Neural crest cell (in vitro differentiated cells): ENCODE measurements at regions not wholly inside any gene's neighbourhood (a gene's known extent, or its start where the extent isn't known, plus 50 kb on each side); places are given as distances from the start of the nearest gene placed in this dataset.

Experiments
- DNase-seq: peaks from one replicate; pipeline ENCODE4 v3.0.0; 2021; ENCODE audit warnings: low read depth, mixed read lengths, low spot score
- H3K27ac Mint-ChIP-seq: one replicate; pipeline ENCODE4 v1.8.0; 2021; ENCODE audit warnings: mild to moderate bottlenecking, mixed read lengths; ENCODE audit not compliant: unreplicated experiment
- H3K27me3 Mint-ChIP-seq: 2 replicates; pipeline ENCODE4 v1.8.0; 2021; ENCODE audit warnings: low read depth, mild to moderate bottlenecking, mixed read lengths
- H3K36me3 Mint-ChIP-seq: 2 replicates; pipeline ENCODE4 v1.8.0; 2021; ENCODE audit warnings: low read depth, mild to moderate bottlenecking, mixed read lengths
- H3K4me1 Mint-ChIP-seq: 2 replicates; pipeline ENCODE4 v1.8.0; 2021; ENCODE audit warnings: mixed read lengths
- H3K4me3 Mint-ChIP-seq: one replicate; pipeline ENCODE4 v1.8.0; 2021; ENCODE audit warnings: mild to moderate bottlenecking, mixed read lengths
- H3K9me3 Mint-ChIP-seq: 2 replicates; pipeline ENCODE4 v1.8.0; 2021; ENCODE audit warnings: mixed read lengths
- TF ChIP-seq, protein P1 (sequence below): fragments of 200-600 bp; sonication (generic); conservative IDR thresholded peaks from 2 replicates; pipeline ENCODE4 v1.5.0; 2021; ENCODE audit warnings: antibody characterized with exemption, mild to moderate bottlenecking

DNA sequence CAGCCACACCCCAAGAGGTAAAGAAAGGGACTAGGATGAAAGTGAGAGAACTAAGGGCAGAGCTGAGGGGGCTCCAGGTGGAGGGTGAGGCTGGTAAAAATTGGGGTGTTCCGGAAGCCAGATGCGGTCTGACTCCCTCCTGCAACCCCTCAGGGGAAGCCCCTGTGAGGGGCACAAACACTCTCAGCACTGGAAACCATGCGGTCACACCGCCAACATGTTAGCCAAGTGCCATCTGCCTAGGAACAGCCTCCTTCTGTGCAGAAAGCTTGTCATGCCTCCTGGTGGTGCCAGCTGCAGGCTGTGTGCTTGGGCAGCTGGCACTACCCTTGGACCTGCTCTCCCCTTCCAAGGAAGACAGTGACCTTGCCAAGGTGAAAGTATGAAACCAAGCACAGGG, 83.5 kb upstream of the RPL38 start:
- Mint-ChIP-seq H3K27ac (no peak overlapping the region), H3K4me1 (peaks cover 47% of the 10 kb centered on the region), H3K4me3 (no peak overlapping the region), H3K9me3 (peaks cover 6% of the 10 kb centered on the region), H3K27me3 (peaks cover 25% of the 10 kb centered on the region), H3K36me3 (no peaks in the 10 kb centered on the region)
- TF ChIP-seq, protein P1, sequence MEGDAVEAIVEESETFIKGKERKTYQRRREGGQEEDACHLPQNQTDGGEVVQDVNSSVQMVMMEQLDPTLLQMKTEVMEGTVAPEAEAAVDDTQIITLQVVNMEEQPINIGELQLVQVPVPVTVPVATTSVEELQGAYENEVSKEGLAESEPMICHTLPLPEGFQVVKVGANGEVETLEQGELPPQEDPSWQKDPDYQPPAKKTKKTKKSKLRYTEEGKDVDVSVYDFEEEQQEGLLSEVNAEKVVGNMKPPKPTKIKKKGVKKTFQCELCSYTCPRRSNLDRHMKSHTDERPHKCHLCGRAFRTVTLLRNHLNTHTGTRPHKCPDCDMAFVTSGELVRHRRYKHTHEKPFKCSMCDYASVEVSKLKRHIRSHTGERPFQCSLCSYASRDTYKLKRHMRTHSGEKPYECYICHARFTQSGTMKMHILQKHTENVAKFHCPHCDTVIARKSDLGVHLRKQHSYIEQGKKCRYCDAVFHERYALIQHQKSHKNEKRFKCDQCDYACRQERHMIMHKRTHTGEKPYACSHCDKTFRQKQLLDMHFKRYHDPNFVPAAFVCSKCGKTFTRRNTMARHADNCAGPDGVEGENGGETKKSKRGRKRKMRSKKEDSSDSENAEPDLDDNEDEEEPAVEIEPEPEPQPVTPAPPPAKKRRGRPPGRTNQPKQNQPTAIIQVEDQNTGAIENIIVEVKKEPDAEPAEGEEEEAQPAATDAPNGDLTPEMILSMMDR, result no peak
- no peak for DNase-seq

DNA sequence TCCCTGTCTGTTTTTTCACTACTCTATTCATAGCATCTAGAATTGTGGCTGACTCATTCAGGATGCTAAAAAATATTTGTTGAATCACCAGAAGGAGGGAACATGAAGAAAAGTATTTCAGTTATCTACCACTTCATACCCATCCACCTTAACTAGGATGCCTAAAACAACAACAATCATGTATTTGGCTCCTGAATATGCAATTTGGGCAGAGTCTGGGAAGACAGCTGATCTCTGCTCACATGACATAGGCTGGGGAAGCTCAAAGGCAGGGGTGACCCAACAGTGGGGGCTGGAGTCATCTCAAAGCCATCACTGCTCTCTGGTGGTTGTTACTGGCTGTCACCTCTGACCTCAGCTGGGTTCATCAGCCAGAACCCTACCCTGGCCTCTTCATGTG, 80.1 kb upstream of the RPL38 start:
- Mint-ChIP-seq H3K36me3 (no peaks in the 10 kb centered on the region), H3K9me3 (peaks cover 6% of the 10 kb centered on the region), H3K27me3 (no peaks in the 10 kb centered on the region), H3K4me3 (no peak overlapping the region), H3K4me1 (peaks cover 26% of the 10 kb centered on the region), H3K27ac (no peak overlapping the region)
- TF ChIP-seq, protein P1, result no peak
- DNase-seq, result no peak

DNA sequence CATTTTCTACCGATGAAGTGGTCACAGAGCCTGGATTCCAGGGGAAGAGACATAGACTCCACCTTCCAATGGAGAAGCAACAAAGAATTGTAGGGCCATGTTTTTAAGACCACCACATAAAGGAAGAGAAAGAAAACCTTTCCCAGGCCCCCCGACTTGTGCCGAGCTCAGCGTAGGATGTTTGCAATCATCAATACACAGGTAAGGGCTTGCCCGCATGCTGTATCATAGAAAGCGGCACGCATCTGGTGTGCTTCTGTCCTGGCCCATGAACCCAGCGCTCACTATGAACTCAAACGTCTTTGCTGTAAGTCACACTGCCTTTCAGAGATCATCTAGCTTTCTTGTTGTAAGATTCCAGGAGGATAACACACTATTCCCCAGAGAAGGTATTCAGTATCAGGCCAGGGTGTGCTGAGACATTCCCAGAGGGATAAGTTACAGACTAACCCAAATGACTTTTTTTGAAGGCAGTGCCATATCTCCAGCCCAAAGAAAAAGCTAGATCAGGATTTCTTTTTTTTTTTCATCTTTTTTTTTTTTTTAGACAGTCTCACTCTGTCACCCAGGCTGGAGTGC, 79.5 kb upstream of the RPL38 start:
- Mint-ChIP-seq H3K27ac (no peak overlapping the region), H3K36me3 (no peaks in the 10 kb centered on the region), H3K4me3 (no peak overlapping the region), H3K9me3 (peaks cover 6% of the 10 kb centered on the region), H3K27me3 (no peaks in the 10 kb centered on the region), H3K4me1 (peaks cover 20% of the 10 kb centered on the region)
- TF ChIP-seq, protein P1, result no peak
- DNase-seq, result no peak

DNA sequence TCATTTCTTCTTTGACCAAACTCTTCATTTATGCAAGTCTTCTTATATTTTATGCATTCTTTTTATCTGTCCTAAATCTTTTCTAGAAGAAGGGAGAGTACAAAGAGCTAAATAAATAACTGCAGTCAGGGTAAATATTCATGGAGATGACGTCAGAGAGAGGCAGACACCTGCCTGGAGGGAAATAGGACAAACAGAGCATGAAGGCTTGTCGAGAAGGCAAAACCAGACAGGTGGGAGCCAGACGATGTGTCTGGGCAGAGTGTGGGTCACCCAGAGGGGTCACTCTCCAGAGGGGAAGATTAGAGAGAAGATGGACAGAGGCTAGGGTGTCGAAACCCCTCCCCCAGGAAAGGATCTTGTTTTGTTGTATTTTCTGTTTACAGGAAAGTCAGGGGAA, 78.3 kb upstream of the RPL38 start:
- no peak overlapping the region for H3K4me3 Mint-ChIP-seq
- peaks cover 20% of the 10 kb centered on the region for H3K4me1 Mint-ChIP-seq
- no peaks in the 10 kb centered on the region for H3K27me3 Mint-ChIP-seq
- TF ChIP-seq, protein P1, result no peak
- H3K36me3 Mint-ChIP-seq, result no peaks in the 10 kb centered on the region
- DNase-seq, result no peak
- peaks cover 6% of the 10 kb centered on the region for H3K9me3 Mint-ChIP-seq
- no peak overlapping the region for H3K27ac Mint-ChIP-seq

DNA sequence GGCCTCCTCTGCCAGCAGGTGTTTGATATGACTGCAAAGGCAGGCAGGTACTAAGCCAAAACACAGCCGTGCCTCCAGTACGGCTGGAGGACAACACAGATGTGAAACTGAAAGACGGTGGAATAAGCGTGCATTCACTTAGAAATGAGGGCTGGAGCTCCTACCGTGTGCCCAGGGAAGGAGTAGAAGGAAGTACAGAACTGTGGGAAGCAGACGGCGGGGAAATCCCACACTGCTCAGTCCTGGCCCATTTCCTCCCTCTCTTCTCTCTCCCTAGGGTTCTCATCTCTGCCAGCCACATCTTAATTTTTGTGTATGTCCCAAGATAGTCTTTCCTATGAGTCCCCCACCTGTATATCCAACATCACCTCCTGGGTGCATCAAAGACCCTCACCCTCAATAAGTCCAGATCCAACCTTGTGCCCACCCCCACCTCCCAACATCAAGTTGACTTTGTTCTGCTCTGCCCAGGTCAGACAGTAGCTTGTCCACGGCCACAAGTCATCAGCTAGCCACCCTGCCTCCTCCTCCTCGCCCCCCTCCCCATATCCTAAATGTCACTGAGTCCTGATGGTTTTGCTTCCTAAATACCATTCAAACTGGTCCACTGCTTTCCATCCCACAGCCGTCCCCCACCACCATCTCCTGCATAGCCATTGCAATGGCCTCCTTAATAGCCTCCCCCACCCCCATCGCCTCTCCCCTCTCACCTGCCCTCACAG, 77.1 kb upstream of the RPL38 start:
- TF ChIP-seq, protein P1, result no peak
- DNase-seq, result no peak
- H3K27ac Mint-ChIP-seq, result no peak overlapping the region
- no peaks in the 10 kb centered on the region for H3K27me3 Mint-ChIP-seq
- no peak overlapping the region for H3K4me3 Mint-ChIP-seq
- H3K4me1 Mint-ChIP-seq, result peaks cover 20% of the 10 kb centered on the region
- H3K9me3 Mint-ChIP-seq, result peaks cover 6% of the 10 kb centered on the region
- H3K36me3 Mint-ChIP-seq, result no peaks in the 10 kb centered on the region
